HEK293 (cell line): ENCODE measurements at regions not wholly inside any gene's neighbourhood (a gene's known extent, or its start where the extent isn't known, plus 50 kb on each side); places are given as distances from the start of the nearest gene placed in this dataset.

Source experiments
- CTCF ChIA-PET: fragments of 350-600 bp; formaldehyde crosslinking; extraction: SDS; loops from one replicate; lab custom pipeline; 2021; ENCODE audit warnings: antibody characterized with exemption; lab: Yijun Ruan, JAX
- POLR2A ChIA-PET: fragments of 300-600 bp; formaldehyde crosslinking; extraction: SDS; loops from one replicate; lab custom pipeline; 2020; ENCODE audit warnings: antibody characterized with exemption, inconsistent platforms; lab: Yijun Ruan, JAX
- H3K27ac ChIP-seq: fragments of 200-500 bp; sonication (Bioruptor generic); 2 replicates; pipeline ENCODE4 v1.5.1; 2014; ENCODE audit warnings: low read depth, low read length, control low read depth, inconsistent platforms; ENCODE audit errors: extremely low read depth
- H3K36me3 ChIP-seq, 2 experiments: fragments of 200-500 bp in 1 of 2; sonication (Bioruptor generic) in 1 of 2; 1 replicate in 1 of 2; 2 replicates in 1 of 2; pipeline ENCODE4 v1.5.1; 2014 to 2017; ENCODE audit warnings: inconsistent platforms in 2 of 2, low read length in 2 of 2; ENCODE audit not compliant: control insufficient read depth in 2 of 2, insufficient read depth in 1 of 2
- H3K4me1 ChIP-seq: fragments of 200-500 bp; sonication (Bioruptor generic); 2 replicates; pipeline ENCODE4 v1.5.1; 2014; ENCODE audit warnings: mild to moderate bottlenecking, low read length, inconsistent platforms; ENCODE audit not compliant: control insufficient read depth, insufficient read depth
- H3K4me3 ChIP-seq: 2 replicates; pipeline ENCODE4 v1.5.1; 2011; ENCODE audit warnings: low read depth, mild to moderate bottlenecking, control low read depth, low read length, moderate library complexity
- H3K9me3 ChIP-seq: fragments of 200-500 bp; sonication (Bioruptor generic); 2 replicates; pipeline ENCODE4 v1.5.1; 2014; ENCODE audit warnings: low read depth, low read length, inconsistent platforms; ENCODE audit not compliant: control insufficient read depth, insufficient read depth
- HOXA7 ChIP-seq: sonication (generic); formaldehyde crosslinking; IDR thresholded peaks from 2 replicates; pipeline ENCODE4 v1.8.1; 2022; ENCODE audit warnings: missing genetic modification reagents, borderline replicate concordance
- PRDM2 ChIP-seq: fragments of 450-650 bp; formaldehyde crosslinking; IDR thresholded peaks from 2 replicates; pipeline ENCODE4 v1.5.1; 2016; ENCODE audit warnings: missing biosample characterization, missing genetic modification characterization, borderline replicate concordance
- ZBTB44 ChIP-seq: fragments of 450-650 bp; IDR thresholded peaks from 2 replicates; pipeline ENCODE4 v1.5.1; 2018; ENCODE audit warnings: missing biosample characterization, mild to moderate bottlenecking, missing genetic modification characterization
- ZBTB8A ChIP-seq: fragments of 450-650 bp; formaldehyde crosslinking; IDR thresholded peaks from 2 replicates; pipeline ENCODE4 v1.5.1; 2016; ENCODE audit warnings: missing biosample characterization, missing genetic modification characterization
- ZFHX2 ChIP-seq: fragments of 450-650 bp; formaldehyde crosslinking; conservative IDR thresholded peaks from 2 replicates; pipeline ENCODE4 v1.5.1; 2016; ENCODE audit warnings: missing biosample characterization, missing genetic modification characterization
- ZNF140 ChIP-seq: fragments of 450-650 bp; formaldehyde crosslinking; IDR thresholded peaks from 2 replicates; pipeline ENCODE4 v1.5.1; 2016; ENCODE audit warnings: missing biosample characterization, missing genetic modification characterization
- ZNF184 ChIP-seq: fragments of 450-650 bp; IDR thresholded peaks from 2 replicates; pipeline ENCODE4 v1.5.1; 2018; ENCODE audit warnings: missing biosample characterization, mild to moderate bottlenecking, missing genetic modification characterization
- ZNF2 ChIP-seq: fragments of 450-650 bp; formaldehyde crosslinking; IDR thresholded peaks from 2 replicates; pipeline ENCODE4 v1.5.1; 2016; ENCODE audit warnings: missing biosample characterization, missing genetic modification characterization
- ZNF555 ChIP-seq: fragments of 450-650 bp; formaldehyde crosslinking; conservative IDR thresholded peaks from 2 replicates; pipeline ENCODE4 v1.5.1; 2017; ENCODE audit warnings: missing biosample characterization, mild to moderate bottlenecking, missing genetic modification characterization, inconsistent platforms
- ZNF560 ChIP-seq: fragments of 450-650 bp; formaldehyde crosslinking; IDR thresholded peaks from 2 replicates; pipeline ENCODE4 v1.5.1; 2017; ENCODE audit warnings: missing biosample characterization, missing genetic modification characterization, borderline replicate concordance
- TF ChIP-seq, protein P1 (sequence below): fragments of 450-650 bp; formaldehyde crosslinking; IDR thresholded peaks from 2 replicates; pipeline ENCODE4 v1.5.1; 2016; ENCODE audit warnings: missing biosample characterization, missing genetic modification characterization
- TF ChIP-seq, protein P2 (sequence below): fragments of 450-650 bp; formaldehyde crosslinking; IDR thresholded peaks from 2 replicates; pipeline ENCODE4 v1.5.1; 2017; ENCODE audit warnings: missing biosample characterization, mild to moderate bottlenecking, missing genetic modification characterization, moderate library complexity

DNA sequence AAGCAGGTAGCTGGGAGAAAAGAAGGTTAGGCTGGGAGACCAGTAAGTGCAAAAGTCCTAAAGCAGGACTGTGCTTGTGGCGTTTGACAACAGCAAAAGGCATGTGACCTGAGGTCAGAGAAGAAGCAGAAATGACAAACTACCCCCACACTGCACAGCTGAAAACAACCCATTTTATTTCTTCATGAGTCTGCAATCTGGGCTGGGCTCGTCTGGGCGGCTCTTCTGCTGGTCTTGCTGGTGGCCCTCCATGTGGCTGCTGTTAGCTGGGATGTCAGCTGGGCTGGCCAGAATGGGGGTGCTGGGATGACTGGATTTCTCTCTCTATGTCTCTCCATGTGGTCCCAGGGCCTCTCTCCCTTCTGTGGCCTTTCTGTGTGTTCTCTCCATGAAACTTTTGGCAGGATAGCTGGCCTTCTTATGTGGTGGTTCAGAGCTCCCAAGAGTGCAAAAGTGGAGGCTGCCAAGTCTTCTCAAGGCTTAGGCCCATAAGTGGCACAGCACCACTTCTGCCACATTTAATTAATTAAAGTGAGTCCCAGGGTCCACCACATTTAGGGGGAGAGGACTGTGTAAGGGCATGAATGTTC, 128.6 kb downstream of the RIPK4 start:
- ChIA-PET POLR2A (no interaction called here), CTCF (interaction anchor here (0.6 to 1.5 kb wide), 3 partner anchors 25 to 190 kb away, joined by 3 to 5 read pairs (median 4); no protein-coding TSS in a partner anchor)
- Histone ChIP-seq H3K36me3 (no peaks in the 10 kb centered on the region; a peak in 1 of 3 replicates), H3K27ac (no peak overlapping the region), H3K9me3 (no peaks in the 10 kb centered on the region), H3K4me1 (no peaks in the 10 kb centered on the region), H3K4me3 (no peak overlapping the region)
- TF ChIP-seq HOXA7 (CRISPR knock-in tag) = no peak
- no peak for TF ChIP-seq PRDM2 (tag by site-specific recombination)
- no peak for TF ChIP-seq ZNF2 (tag by site-specific recombination)

GRCh38 chr21:41636636-41637630, 129.0 kb upstream of the TMPRSS2 start:
- Histone ChIP-seq H3K4me1 (peaks cover 1% of the 10 kb centered on the region; the same call in 1 of the 2 replicates), H3K27ac (no peak overlapping the region), H3K9me3 (no peaks in the 10 kb centered on the region), H3K4me3 (no peak overlapping the region), H3K36me3 (no peaks in the 10 kb centered on the region; a peak in 1 of 3 replicates)
- ChIA-PET CTCF (no interaction called here), POLR2A (no interaction called here)
- TF ChIP-seq ZNF184 (tag by site-specific recombination) (no peak), ZNF555 (tag by site-specific recombination) (no peak), ZNF560 (tag by site-specific recombination) (no peak), ZNF140 (no peak), ZBTB44 (tag by site-specific recombination) (no peak), ZFHX2 (tag by site-specific recombination) (peak; percentile 48), ZBTB8A (tag by site-specific recombination) (no peak), PRDM2 (tag by site-specific recombination) (no peak)
- TF ChIP-seq, protein P1, sequence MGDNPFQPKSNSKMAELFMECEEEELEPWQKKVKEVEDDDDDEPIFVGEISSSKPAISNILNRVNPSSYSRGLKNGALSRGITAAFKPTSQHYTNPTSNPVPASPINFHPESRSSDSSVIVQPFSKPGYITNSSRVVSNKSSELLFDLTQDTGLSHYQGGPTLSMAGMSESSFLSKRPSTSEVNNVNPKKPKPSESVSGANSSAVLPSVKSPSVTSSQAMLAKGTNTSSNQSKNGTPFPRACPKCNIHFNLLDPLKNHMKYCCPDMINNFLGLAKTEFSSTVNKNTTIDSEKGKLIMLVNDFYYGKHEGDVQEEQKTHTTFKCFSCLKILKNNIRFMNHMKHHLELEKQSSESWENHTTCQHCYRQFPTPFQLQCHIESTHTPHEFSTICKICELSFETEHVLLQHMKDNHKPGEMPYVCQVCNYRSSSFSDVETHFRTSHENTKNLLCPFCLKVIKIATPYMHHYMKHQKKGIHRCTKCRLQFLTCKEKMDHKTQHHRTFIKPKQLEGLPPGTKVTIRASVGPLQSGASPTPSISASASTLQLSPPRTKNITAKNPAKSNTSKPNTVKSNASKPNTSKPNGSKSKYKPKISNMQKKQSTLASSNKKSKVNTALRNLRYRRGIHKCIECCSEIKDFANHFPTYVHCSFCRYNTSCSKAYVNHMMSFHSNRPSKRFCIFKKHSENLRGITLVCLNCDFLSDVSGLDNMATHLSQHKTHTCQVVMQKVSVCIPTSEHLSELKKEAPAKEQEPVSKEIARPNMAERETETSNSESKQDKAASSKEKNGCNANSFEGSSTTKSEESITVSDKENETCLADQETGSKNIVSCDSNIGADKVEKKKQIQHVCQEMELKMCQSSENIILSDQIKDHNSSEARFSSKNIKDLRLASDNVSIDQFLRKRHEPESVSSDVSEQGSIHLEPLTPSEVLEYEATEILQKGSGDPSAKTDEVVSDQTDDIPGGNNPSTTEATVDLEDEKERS (tag by site-specific recombination) = no peak
- TF ChIP-seq, protein P2, sequence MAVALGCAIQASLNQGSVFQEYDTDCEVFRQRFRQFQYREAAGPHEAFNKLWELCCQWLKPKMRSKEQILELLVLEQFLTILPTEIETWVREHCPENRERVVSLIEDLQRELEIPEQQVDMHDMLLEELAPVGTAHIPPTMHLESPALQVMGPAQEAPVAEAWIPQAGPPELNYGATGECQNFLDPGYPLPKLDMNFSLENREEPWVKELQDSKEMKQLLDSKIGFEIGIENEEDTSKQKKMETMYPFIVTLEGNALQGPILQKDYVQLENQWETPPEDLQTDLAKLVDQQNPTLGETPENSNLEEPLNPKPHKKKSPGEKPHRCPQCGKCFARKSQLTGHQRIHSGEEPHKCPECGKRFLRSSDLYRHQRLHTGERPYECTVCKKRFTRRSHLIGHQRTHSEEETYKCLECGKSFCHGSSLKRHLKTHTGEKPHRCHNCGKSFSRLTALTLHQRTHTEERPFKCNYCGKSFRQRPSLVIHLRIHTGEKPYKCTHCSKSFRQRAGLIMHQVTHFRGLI (tag by site-specific recombination) = no peak
